ENCODE measurements at regions not wholly inside any gene's neighbourhood (a gene's known extent, or its start where the extent isn't known, plus 50 kb on each side); places are given as distances from the start of the nearest gene placed in this dataset.

DNA sequence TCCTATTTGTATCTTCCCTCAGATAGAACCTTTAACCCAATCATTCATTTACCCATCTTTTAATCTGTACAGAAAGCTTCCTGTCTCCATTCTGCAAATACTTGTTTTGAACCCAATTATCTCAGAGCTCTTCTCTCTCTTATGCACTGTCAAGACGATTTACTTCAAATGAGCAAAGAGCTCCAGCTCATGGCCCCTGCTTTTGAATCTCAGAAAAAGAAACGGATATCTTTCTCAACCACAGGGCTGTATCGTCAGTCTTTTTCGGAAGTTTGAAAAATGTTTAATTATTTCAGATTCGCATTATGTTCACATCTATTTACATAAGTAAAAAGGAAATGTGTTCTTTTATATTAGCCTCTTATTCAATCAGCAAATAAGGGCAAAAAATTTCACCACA, 322.7 kb upstream of the NBEA start:
- no peaks in the 10 kb centered on the region for H3K36me3 ChIP-seq (replicated peaks in 1 of 2)
- TF ChIP-seq CTCF (IDR thresholded peaks at IDR 0.05): no peak
- no peak for TF ChIP-seq POLR2A (IDR thresholded peaks at IDR 0.05)
- intact Hi-C loops (cut with DNase I): no loop called here
- 77 to 88% (median 84%) methylated on average over 5 of the region's 5 CpGs for WGBS, 4 donors
- H3K4me1 ChIP-seq (replicated peaks in 1 of 2): peaks cover 3 to 4% of the 10 kb centered on the region in 2 donors
- DNase-seq: no peak
- no peaks in the 10 kb centered on the region for H3K27me3 ChIP-seq
- no peak overlapping the region for H3K4me3 ChIP-seq
- no peaks in the 10 kb centered on the region for H3K9me3 ChIP-seq (replicated peaks in 1 of 3)
- H3K27ac ChIP-seq: no peak overlapping the region

GRCh38 chr13:34620074-34620850, 321.8 kb upstream of the NBEA start:
- Histone ChIP-seq H3K9me3 (replicated peaks in 1 of 3) (no peaks in the 10 kb centered on the region), H3K4me3 (no peak overlapping the region), H3K36me3 (replicated peaks in 1 of 2) (no peaks in the 10 kb centered on the region), H3K27ac (no peak overlapping the region), H3K4me1 (replicated peaks in 1 of 2) (peaks cover 3 to 4% of the 10 kb centered on the region in 2 donors), H3K27me3 (no peaks in the 10 kb centered on the region)
- TF ChIP-seq CTCF (IDR thresholded peaks at IDR 0.05) (no peak), POLR2A (IDR thresholded peaks at IDR 0.05) (no peak)
- intact Hi-C loops (cut with DNase I): no loop called here
- no peak for DNase-seq
- 75 to 83% (median 78%) methylated on average over 7 of the region's 7 CpGs for WGBS, 4 donors

DNA sequence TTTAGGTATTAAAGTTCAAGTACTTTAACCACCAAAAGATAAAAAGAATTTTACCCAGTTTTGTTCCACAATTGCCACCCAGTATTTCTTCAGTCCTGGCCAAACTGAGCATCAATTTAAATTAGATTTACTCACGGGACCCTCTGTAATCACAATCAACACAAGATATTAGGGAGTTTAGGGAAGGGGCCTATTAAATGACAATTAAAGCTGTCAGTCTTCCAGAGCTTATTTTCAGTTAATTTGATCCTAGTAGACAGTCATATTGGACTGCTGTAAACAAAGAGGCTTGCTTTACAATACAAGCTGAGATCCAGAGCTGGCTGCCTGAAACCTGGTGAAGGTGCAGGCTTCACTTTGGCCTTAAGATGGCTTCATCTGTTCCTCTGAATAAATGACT, 321.2 kb upstream of the NBEA start:
- no peaks in the 10 kb centered on the region for H3K9me3 ChIP-seq (replicated peaks in 1 of 3)
- H3K4me1 ChIP-seq (replicated peaks in 1 of 2): peaks cover 3 to 4% of the 10 kb centered on the region in 2 donors
- no peak overlapping the region for H3K27ac ChIP-seq
- no peaks in the 10 kb centered on the region for H3K27me3 ChIP-seq
- WGBS, 4 donors: 64 to 92% (median 83%) methylated on average over 1 of the region's 1 CpG
- intact Hi-C loops (cut with DNase I): no loop called here
- no peaks in the 10 kb centered on the region for H3K36me3 ChIP-seq (replicated peaks in 1 of 2)
- H3K4me3 ChIP-seq: no peak overlapping the region
- DNase-seq: no peak
- TF ChIP-seq CTCF (IDR thresholded peaks at IDR 0.05) (no peak), POLR2A (IDR thresholded peaks at IDR 0.05) (no peak)

- Histone ChIP-seq H3K4me1 (replicated peaks in 1 of 2) (no peaks in the 10 kb centered on the region), H3K27ac (no peak overlapping the region), H3K36me3 (replicated peaks in 1 of 2) (no peaks in the 10 kb centered on the region), H3K4me3 (no peak overlapping the region), H3K27me3 (no peaks in the 10 kb centered on the region), H3K9me3 (replicated peaks in 1 of 3) (no peaks in the 10 kb centered on the region)
- no peak for TF ChIP-seq POLR2A (IDR thresholded peaks at IDR 0.05)
- no peak for TF ChIP-seq CTCF (IDR thresholded peaks at IDR 0.05)
- intact Hi-C loops (cut with DNase I): no loop called here
- WGBS, 4 donors: 78 to 90% (median 84%) methylated on average over 2 to 4 of the region's 4 CpGs
- DNase-seq: no peak
Measured at GRCh38 chr13:34623331-34623730, 318.7 kb upstream of the NBEA start.
